H1 (cell line): ENCODE measurements at regions not wholly inside any gene's neighbourhood (a gene's known extent, or its start where the extent isn't known, plus 50 kb on each side); places are given as distances from the start of the nearest gene placed in this dataset.

Source experiments
- BRCA1 ChIP-seq: IDR thresholded peaks from 2 replicates; pipeline ENCODE4 v1.6.1; 2012; ENCODE audit warnings: low read depth, low read length, improper control_type of control experiment
- EGR1 ChIP-seq: IDR thresholded peaks from 2 replicates; pipeline ENCODE4 v1.6.1; 2011; ENCODE audit warnings: low read depth, low read length, borderline replicate concordance
- ZNF274 ChIP-seq: IDR thresholded peaks from 2 replicates; pipeline ENCODE4 v1.7.0; 2012; ENCODE audit warnings: low read length, borderline replicate concordance; ENCODE audit errors: extremely low read depth

GRCh38 chr3:43919029-43919428 is 228.3 kb downstream of the ABHD5 start (continued):
- TF ChIP-seq ZNF274: no peak
- TF ChIP-seq BRCA1: no peak
- TF ChIP-seq EGR1: no peak
